Suppressor macrophage treated with lipopolysaccharide for 4 hours (primary cell): ENCODE measurements at regions not wholly inside any gene's neighbourhood (a gene's known extent, or its start where the extent isn't known, plus 50 kb on each side); places are given as distances from the start of the nearest gene placed in this dataset.

Experiments
- DNase-seq: peaks from one replicate; pipeline ENCODE4 v3.0.0-alpha.2; 2020

DNA sequence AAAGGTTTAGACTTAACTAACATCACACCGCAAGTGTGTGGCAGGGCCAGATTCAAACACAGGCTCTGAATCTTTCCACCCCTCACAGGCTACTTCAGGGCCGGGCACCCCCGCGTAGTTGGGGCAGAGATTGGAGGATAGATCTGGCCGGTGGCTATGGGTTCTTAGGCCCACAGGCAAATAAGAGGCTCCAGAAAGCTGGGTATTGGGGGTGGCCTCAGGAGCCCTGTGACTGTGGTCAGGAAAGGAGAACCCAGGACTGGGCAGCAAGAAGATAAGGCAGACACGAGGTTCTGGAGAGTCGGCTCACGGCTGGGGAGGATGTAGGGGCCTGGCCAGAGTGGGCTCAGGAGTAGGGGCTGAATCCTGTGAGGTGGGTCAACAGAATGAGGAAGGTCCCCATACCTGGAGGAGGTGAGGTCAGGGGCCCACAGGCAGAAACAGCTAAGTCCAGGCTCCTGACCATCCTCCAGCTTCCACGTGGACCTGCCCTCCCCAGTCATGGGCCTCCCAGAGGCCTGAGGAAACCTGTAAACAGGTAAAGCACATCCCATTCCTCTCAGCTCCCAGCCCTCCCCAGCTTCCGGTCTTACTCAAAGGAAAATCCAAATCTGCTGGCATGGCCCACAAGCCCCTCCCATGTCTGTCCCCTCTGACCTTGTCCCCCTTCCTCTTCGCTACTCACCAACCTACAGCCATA is 306.2 kb downstream of the MATN1 start:
- no peak for DNase-seq

DNA sequence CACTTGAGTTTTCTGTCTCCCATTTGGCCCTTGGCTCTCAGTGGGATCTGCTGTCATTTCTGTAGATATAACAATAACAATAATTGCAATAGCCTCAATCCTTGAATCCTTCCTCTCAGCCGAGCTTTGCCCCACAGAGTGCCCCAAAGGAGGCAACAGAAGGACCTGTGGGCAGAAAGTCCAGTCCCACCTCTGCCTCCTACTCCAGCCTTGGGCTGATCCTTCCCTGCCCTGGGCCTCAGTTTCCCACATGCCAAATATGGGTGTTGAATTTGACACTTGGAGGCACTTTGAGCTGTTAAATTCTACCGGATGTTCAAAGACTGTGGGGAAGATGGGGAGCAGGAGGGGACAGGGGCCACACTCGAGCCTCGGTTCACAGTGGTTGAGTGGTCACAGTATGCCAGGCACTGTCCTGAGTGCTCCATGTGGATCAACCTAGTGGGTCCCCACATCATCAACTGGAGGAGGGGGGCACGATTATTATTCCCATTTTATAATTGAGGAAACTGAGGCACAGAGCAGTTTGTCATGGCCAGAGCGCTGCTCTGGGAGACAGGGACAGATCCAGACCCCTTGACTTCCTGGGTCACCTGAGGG is 307.1 kb downstream of the MATN1 start:
- DNase-seq = no peak

DNA sequence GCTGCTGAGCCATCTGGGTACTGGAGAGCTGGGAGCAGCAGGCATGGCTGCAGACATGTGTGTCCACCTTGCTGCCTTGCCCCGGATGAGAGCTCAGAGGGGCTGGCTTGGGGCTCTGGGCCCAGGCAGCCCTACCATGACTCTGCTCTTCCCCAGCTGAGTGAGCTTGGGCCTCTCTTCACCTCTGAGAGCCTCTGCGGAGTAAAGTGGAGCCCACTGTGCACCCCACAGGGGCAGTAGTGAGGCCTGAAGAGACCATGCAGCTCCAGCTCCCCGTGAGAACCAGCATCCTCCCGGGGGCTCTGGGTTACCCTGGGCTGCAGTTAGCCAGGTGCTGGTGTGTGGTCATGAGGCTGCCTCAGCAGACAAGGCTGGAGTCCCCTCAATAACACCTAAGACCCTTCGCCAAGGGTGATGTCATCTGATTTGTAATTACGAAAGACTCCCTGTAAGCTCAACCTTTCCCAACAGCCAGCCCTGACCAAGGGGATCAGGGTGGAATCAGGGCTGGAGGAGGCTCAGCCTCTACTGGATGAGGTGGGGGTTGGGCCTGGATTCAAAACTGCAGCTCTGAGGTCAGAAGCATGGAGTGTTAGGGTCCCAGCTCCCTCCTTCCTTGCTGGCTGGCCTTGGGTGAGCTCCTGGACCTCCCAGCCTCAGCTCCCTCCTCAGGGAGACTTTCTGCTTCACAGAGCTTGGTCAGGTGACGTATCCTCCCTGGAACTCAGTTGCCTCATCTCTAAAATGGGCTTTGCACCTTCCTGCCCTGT is 308.0 kb downstream of the MATN1 start:
- no peak for DNase-seq

DNA sequence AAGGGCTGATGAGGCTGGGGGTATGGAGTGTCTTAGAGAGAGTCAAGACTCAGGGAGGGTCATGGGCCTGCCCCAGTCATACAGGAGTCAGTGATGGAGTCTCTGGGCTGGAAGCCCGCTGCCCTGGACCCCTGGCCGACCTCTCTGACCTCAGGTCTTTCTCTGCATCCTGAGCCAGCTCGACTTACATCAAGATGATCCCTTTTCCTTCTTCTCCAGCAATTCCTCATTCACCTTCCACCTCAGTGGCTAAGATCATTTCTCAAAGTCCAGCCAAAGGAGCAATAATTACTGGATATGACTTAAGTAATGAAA is 308.6 kb downstream of the MATN1 start:
- no peak for DNase-seq

DNA sequence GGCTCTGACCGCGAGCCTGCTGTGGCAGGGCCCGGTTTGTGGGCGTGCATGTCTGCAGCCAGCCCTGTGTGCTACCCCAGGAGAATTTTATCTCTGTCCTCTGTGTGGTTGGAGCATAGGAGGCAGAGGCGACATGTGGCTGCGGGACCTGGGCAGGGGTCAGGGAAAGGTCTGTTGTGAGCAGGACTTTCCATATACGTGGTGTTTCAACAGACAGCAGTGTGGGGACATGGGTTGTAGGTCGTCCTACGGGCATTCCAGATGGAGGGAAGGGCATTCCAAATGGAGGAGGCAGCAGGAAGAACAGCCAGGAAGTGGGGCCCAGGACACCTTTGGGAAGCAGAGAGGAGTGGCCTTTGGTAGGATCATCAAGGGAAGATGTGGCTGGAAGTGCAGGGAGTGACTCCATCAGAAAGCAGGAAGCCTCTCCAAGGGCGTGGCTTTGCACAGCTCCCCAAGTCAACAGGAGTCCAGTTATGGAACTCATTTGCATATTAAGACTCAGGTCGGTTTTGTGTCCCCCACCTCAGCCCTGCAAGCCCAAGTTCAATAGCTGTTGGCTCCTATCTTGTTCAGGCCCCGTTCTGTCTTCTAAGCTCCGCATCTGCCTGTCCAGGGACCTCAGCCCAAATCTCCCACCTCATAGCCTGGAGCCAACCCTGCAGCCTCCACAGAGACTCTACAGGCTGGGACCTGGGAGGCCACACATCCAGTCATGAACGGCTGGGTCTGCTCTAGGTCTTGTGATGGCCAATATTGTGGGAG is 309.1 kb downstream of the MATN1 start:
- no peak for DNase-seq

DNA sequence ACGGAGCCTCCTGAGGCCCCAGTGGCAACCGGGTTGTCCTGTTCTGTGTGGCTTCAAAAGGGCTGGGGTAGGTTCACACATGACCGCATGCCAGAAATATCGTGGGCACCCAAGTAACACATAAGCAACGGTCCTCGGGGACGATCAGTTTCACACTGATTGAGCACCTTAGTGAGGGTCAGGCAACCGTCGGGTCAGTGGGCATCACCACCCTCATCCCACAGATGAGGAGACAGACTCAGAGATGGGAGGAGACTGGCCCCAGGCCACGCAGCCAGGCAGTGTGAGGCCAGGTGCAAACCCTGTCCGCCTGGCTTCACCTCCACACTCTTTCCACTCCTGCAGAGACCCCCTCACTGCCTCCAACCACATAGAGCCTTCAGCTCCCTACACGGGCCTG is 309.8 kb downstream of the MATN1 start:
- DNase-seq = no peak

DNA sequence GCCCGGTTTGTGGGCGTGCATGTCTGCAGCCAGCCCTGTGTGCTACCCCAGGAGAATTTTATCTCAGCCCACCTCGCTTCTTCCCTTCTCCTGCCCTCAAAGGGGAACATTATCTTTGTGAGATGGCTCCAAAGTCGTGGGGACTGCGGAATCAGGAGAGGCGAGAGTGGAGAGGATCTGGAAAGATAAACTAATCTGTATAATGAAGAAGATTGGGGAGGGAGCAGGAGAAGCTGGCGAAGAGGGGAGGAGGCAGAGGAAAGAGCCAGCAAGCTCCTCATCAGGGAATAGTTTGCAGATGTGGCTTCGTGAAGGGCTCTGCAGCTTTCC is 310.3 kb downstream of the MATN1 start:
- no peak for DNase-seq

DNA sequence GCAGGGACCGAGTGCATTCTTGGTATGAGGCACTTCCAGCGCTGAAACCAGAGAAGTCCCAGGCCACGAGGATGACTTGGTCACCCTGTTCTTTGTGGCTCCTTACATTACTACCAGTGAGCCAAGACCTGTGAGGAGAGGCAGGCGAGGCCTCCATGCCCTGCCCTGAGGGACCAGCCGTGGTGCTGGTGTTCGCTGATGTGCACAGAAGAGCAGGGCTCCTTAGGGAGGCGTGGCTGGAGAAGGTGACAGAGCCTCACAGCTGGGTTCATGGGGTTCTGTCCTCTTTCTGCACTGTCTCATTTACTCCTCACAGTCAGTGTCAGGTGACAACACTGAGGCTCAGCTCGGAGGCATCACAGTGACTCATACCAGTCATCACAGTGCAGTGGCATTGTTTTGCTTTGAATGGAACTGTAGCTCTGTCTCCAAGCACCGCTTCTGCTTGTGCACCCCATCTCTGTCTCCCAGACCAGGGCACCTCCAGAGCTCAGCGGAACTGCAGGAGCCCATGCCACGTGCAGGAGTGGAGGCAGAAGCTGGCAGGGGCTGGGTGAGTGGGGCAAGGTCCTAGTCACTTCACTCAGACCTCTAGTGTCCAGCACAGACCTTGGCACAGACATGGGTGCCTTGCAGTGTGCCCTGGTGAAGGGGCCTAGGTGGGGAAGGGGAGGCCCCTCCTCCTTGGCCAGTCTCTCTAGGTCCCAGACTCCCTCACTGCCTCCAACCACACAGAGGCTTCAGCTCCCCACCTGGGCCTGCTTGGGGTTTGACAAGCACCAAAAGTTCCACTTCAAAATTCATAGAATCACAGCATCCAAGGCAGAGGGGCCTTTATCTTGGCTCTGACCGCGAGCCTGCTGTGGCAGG is 310.9 kb downstream of the MATN1 start:
- no peak for DNase-seq

DNA sequence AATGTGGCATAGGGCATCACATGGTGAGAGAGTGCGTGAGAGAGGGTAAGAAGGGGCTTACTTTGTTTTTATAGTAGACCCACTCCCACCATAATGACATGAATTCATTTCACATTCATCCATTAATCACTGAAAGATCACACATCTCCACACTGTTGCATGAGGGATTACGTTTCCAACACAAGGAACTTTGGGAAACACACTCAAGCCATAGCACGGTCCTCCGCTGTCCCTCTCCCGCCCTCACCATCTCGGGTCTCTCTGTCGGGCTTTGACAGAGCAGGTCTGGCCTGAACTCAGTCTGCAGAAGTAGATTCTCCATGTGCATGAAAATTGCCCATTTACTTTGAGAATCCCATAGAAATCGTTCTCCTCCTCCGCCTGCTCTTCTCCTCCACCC is 312.2 kb downstream of the MATN1 start:
- DNase-seq = no peak

DNA sequence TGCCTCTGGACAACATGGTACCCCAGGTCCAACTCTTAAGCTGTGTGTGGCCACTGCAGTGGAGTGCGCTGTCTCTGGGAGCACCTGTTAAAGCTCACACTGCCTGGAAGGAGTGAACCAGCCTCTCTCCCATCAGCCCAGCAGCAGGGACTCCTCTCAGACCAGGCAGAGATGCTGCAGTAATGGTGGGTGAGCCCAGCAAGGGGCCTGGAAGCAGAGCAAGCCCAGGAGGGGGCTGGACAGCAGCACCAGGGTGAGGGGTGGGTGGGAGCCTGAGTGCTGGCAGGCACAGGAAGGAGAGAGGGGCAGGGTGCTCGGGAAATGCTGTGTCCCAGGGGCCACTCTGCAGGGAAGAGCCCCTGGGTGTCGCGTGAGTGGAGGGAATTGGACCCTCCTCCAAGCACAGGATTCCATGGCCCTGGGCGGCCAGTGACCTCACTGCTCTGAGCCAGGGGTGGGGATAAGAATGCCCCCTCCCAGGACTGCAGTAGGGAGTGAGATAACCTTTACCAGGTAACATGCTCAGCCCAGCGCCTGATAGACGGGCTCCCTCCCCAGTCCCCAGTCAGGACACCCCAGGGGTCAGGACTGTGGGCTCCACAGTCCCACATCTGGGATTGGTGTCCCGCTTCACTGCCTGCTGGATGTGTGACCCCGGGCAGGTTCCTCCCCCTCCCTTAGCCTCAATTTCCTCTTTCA is 313.1 kb downstream of the MATN1 start:
- no peak for DNase-seq

DNA sequence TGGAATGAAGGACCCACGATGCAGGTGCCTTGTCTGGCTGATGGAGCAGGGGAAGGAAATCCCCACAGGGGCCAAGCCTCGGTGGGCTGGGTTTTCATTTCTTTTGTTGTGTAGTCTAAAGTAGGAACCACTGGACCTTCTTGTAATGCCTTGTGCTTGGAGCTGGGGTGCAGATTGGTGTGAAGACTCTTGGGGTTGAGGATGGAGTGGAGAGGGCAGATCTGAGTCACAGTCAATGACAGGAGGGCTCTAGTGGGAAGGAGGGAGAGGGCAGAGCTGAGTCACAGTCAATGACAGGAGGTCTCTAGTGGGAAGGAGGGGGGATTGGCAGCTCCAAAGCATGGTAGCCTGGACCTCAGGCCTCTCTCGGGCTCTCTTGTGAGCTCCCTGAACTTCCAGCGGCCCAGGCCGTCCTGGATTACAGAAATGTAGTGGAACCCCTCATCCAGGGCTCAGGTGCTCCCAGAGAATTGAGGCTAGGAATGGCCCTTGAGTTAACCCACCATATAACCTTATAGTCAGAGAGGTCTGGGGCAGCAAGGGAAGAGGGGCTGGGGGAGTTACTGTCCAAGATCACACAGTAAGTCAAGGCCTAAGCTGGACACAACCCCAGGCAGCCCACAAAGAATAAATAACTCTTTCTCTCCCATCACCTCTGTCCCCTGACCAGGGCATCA is 313.8 kb downstream of the MATN1 start:
- no peak for DNase-seq

DNA sequence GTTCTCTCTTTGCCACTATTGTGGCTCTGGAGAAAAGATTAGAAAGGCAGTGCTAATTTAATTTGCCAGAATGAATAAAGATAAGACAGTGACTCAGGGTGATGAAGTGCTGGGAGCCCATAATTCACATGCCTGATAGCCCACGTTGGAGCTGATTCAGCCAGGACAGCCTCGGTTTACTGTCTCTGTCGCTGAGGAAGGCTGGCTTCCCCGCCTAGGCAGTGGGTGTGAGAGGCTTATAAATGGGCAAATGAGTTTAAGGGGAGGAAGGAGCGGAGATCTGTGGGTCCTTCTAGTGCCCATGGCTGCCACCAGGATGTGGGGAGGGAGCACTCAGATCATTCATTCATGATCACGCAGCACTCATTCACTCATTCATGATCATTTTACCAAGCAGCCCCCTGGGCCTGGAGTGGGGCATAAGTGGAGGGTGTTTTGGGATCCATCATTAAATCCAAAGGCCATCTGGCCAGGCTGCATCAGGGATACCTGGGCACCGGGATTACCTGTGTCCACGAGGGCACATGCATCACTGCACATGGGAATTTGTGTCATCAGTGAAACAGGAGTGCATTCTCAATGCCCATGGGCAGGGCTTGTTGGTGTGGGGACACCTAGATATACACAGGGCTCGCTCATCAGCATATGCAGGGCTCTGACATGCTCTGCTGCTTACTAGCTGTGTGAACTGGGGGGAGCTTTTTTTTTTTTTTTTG is 315.4 kb downstream of the MATN1 start:
- DNase-seq = no peak

DNA sequence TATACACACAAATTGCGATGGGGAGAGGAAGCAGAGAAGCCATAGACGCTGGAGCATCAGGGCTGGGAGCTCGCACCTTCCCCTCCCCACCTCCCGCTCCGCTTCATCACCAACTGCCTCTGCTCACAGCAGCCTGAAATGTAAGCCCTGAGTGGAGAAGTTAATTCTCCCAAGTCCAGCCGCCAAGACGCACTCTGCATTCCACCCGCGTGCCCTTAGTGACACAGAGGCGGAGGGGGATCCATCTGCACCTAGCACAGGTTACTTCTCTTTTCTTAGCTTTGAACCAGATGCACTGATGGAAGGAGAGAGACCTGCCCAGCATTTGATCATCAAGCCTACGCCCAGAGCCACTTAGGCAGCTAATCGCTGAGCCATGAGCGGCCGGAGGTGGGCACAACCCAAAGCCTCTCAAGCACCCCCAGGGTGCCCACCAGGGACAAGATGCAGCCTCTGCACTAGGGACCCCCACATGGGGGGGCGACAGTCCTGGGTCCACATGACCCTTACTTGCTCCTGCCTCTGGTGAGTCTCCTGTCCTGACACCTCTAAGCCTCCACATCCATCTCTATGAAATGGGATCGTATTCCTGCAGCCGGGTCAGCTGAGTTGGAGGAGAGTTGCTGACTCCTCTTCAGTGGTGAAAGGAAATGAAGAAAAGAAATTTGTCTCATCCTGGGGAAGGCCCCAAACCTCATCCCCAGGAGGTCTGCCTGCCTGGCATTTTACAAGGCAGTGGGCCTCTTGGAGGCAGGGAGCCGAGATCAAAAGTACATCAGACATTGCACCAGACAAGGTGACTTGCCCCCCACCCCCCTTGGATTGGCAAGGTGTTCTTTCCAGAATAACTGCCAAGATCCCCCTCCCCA is 316.2 kb downstream of the MATN1 start:
- DNase-seq = no peak

DNA sequence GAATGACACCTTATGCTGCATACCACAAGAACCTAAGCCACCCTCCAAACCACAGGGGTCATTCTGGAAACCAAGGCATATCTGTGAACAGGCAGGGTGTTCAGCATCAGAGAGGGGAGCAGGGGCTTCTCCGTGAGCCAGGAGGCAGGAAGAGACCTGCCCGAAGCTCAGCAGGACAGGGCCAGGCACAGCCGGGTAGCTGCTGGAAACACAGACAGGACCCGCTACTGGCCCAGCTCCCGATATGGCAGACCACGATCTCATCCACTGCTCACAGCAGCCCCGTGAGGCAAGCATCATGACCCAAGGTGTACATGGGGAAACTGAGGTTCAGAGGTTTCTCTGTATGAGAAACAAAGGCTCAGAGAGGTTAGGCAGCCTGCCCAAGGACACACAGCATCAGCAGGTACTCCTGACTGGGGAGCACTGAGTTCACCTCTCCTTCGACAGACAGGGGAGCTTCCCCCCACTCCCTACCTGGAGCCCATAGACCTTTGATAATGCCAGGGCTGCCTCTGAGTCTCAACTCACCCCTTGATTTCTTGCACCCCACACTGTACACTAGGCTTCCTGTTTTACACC is 317.7 kb downstream of the MATN1 start:
- no peak for DNase-seq

DNA sequence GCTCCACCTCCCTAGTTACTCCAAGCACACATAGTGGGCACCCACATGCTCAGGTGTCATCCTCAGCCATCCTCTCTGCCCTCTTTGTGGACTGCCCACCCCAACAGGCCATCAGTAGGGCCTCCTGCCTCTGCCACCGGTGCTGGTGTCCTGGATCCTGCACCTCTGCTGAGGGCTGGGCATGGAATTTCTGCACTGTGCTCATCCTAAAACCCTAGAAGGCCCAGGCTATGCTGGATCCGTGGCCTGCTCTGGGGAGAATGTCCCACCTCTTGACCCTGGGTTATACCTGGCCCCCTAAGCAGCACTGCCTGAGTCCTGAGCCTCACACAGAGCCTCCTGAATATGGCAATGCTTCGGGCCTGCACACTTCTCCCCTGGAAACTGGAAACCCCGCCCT is 318.3 kb downstream of the MATN1 start:
- no peak for DNase-seq

DNA sequence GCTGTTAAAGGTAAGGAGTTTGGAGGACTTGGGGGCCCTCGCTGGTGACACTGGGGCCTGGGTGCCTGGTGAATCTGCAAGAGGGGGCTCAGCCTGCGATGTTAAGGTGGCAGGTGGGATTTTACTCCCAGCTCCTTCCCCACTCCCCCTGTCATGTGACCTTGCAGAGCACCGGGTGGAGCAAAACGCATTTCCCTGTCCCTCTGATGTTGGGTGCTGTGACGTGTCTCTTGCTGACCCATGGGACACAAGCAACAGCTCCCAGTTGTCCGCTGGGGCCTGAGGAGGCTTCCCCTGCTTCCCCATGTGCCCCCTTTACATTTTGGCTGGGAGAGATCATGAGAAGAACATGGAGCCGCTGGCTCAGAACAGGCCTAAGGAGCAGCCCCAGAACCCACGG is 319.0 kb downstream of the MATN1 start:
- no peak for DNase-seq

DNA sequence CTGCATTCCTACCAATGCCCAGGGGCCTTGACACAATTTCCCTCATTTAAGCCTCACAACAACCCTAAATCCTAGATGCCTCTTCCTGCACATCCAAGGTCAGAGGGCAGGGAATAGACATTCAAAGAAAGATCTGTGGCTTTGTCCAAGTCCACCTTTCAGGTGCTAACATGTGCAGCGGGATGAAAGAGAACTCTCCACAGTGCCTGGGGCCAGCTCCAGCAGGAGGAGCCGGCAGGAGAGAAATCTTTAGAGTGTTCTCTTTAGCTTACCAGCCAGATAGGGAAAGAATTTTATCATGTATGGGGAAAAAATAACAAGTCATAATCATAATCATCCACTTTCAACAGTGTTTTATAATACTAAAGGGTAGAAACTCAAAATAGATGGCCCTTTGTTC is 319.7 kb downstream of the MATN1 start:
- DNase-seq = no peak

DNA sequence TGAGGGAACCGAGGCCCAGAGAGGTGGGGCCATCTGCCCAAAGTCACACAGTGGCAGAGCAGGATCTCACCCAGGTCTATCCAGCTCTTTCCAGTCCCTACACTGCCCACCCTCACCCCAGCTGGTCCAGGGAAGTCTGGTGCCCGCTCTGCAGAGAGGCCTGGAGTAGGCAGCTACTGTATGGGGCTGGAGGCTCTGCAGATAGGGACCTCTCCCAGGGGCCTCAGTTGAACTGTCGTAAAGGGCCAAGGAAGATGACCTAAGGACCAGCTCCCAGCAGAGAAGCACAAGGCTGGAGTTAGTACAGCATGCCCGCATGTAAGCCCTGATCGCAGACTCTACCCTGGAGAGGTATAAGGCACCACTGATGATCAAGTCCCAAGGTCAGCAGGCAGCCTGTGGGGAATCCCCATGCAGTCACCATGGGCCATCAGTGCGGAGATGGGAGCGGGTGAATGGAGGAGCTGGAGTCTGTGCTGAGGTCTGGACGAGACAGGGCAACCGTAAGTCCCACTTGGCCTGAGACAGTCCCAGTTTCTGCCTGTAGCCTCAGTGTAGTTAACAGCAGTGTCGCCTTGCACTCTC is 320.2 kb downstream of the MATN1 start:
- DNase-seq = no peak

DNA sequence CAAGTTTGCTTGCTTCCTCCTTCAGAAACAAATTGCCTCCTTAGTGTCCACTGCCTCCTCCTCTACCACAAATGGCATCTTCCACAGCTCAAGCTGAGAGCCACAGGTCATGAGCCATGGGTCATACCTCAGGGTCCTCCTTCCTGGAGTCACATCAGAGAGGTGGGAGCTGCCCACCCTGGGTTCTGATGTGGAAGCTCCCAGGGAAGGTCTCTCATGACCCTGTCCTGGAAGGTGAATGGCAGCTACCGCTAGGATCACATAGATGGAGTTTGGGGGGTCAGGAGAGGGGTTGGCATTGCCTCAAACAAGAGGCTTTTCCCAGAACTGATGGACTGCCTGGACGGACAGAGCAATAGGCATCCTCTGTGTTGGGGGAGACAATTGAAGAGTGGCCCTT is 321.4 kb downstream of the MATN1 start:
- DNase-seq = no peak
